WTC11 (cell line): ENCODE measurements at regions not wholly inside any gene's neighbourhood (a gene's known extent, or its start where the extent isn't known, plus 50 kb on each side); places are given as distances from the start of the nearest gene placed in this dataset.

Experiments used
- ATAC-seq: fragments of 200-7000 bp; cut with Tn5 transposase; 2 replicates; pipeline ENCODE4 v1.10.0; 2021; ENCODE audit warnings: mild to moderate bottlenecking, moderate library complexity
- CTCF ChIA-PET: fragments of 300-600 bp; sonication (Branson Sonifier 250); formaldehyde crosslinking; loops from one replicate; lab custom pipeline; 2021; ENCODE audit warnings: antibody characterized with exemption; lab: Charles Lee
- POLR2A ChIA-PET: fragments of 350-600 bp; sonication (Branson Sonifier 250); formaldehyde crosslinking; loops from one replicate; lab custom pipeline; 2021; ENCODE audit warnings: antibody characterized with exemption; lab: Charles Lee
- DNase-seq: peaks from one replicate; pipeline ENCODE4 v3.0.0; 2021; ENCODE audit warnings: low spot score
- H3K27ac Mint-ChIP-seq: 2 replicates; pipeline ENCODE4 v1.8.0; 2021; ENCODE audit warnings: mixed read lengths
- H3K27me3 Mint-ChIP-seq: 2 replicates; pipeline ENCODE4 v1.8.0; 2021; ENCODE audit warnings: low read depth, mild to moderate bottlenecking, moderate library complexity, mixed read lengths
- H3K36me3 Mint-ChIP-seq: 2 replicates; pipeline ENCODE4 v1.8.0; 2021; ENCODE audit warnings: mixed read lengths
- H3K4me1 Mint-ChIP-seq: 2 replicates; pipeline ENCODE4 v1.8.0; 2022; ENCODE audit warnings: mixed read lengths
- H3K4me3 Mint-ChIP-seq: 2 replicates; pipeline ENCODE4 v1.8.0; 2021; ENCODE audit warnings: mild to moderate bottlenecking, moderate library complexity, mixed read lengths
- H3K9me3 Mint-ChIP-seq: 2 replicates; pipeline ENCODE4 v1.8.0; 2021; ENCODE audit warnings: mixed read lengths
- ESRRA ChIP-seq: sonication (generic); formaldehyde crosslinking; IDR thresholded peaks from 2 replicates; pipeline ENCODE4 v1.8.1; 2022; ENCODE audit warnings: mild to moderate bottlenecking, missing genetic modification reagents, borderline replicate concordance
- HMGXB4 ChIP-seq: sonication (generic); formaldehyde crosslinking; IDR thresholded peaks from 2 replicates; pipeline ENCODE4 v1.8.1; 2023; ENCODE audit warnings: mild to moderate bottlenecking, moderate library complexity, missing genetic modification reagents
- JUN ChIP-seq: sonication (generic); formaldehyde crosslinking; IDR thresholded peaks from 2 replicates; pipeline ENCODE4 v1.8.0; 2023; ENCODE audit warnings: mild to moderate bottlenecking, missing genetic modification reagents
- KAT7 ChIP-seq: sonication (generic); formaldehyde crosslinking; IDR thresholded peaks from 2 replicates; pipeline ENCODE4 v1.8.1; 2023; ENCODE audit warnings: missing genetic modification reagents, mild to moderate bottlenecking, borderline replicate concordance
- MLX ChIP-seq: sonication (generic); formaldehyde crosslinking; IDR thresholded peaks from 2 replicates; pipeline ENCODE4 v1.8.1; 2023; ENCODE audit warnings: mild to moderate bottlenecking, missing genetic modification reagents, moderate library complexity
- NFE2L1 ChIP-seq: sonication (generic); formaldehyde crosslinking; IDR thresholded peaks from 2 replicates; pipeline ENCODE4 v1.8.1; 2023; ENCODE audit warnings: missing genetic modification reagents
- NFYB ChIP-seq: sonication (generic); formaldehyde crosslinking; conservative IDR thresholded peaks from 2 replicates; pipeline ENCODE4 v1.8.0; 2022; ENCODE audit warnings: low read depth, missing genetic modification reagents
- OVOL2 ChIP-seq: fragments of 250-450 bp; sonication (Bioruptor Pico); IDR thresholded peaks from 2 replicates; pipeline ENCODE4 v1.9.0; 2021; ENCODE audit warnings: mild to moderate bottlenecking, borderline replicate concordance
- RORB ChIP-seq: fragments of 250-450 bp; sonication (Bioruptor Pico); IDR thresholded peaks from 2 replicates; pipeline ENCODE4 v1.9.0; 2021; ENCODE audit warnings: mild to moderate bottlenecking
- TCF7 ChIP-seq: sonication (generic); formaldehyde crosslinking; IDR thresholded peaks from 2 replicates; pipeline ENCODE4 v1.8.0; 2022; ENCODE audit warnings: mild to moderate bottlenecking, low read depth, missing genetic modification reagents, moderate library complexity
- TP53 ChIP-seq: sonication (generic); formaldehyde crosslinking; IDR thresholded peaks from 2 replicates; pipeline ENCODE4 v1.8.1; 2023; ENCODE audit warnings: mild to moderate bottlenecking, missing genetic modification reagents
- ZNF219 ChIP-seq: sonication (generic); formaldehyde crosslinking; IDR thresholded peaks from 2 replicates; pipeline ENCODE4 v1.8.0; 2023; ENCODE audit warnings: missing genetic modification reagents, mild to moderate bottlenecking, borderline replicate concordance
- ZNF263 ChIP-seq: sonication (generic); formaldehyde crosslinking; IDR thresholded peaks from 2 replicates; pipeline ENCODE4 v1.8.1; 2022; ENCODE audit warnings: low read depth, mild to moderate bottlenecking, moderate library complexity, missing genetic modification reagents
- ZNF396 ChIP-seq: fragments of 250-450 bp; sonication (Bioruptor Pico); IDR thresholded peaks from 2 replicates; pipeline ENCODE4 v1.8.0; 2021; ENCODE audit warnings: mild to moderate bottlenecking, moderate library complexity, borderline replicate concordance
- TF ChIP-seq, protein P1 (sequence below): sonication (generic); formaldehyde crosslinking; IDR thresholded peaks from 2 replicates; pipeline ENCODE4 v1.8.1; 2023; ENCODE audit warnings: mild to moderate bottlenecking, missing genetic modification reagents, moderate library complexity
- TF ChIP-seq, protein P2 (sequence below): sonication (generic); formaldehyde crosslinking; IDR thresholded peaks from 2 replicates; pipeline ENCODE4 v1.8.1; 2023; ENCODE audit warnings: mild to moderate bottlenecking, missing genetic modification reagents, borderline replicate concordance
- TF ChIP-seq, protein P3 (sequence below): sonication (generic); formaldehyde crosslinking; IDR thresholded peaks from 2 replicates; pipeline ENCODE4 v1.8.0; 2023; ENCODE audit warnings: missing genetic modification reagents

DNA sequence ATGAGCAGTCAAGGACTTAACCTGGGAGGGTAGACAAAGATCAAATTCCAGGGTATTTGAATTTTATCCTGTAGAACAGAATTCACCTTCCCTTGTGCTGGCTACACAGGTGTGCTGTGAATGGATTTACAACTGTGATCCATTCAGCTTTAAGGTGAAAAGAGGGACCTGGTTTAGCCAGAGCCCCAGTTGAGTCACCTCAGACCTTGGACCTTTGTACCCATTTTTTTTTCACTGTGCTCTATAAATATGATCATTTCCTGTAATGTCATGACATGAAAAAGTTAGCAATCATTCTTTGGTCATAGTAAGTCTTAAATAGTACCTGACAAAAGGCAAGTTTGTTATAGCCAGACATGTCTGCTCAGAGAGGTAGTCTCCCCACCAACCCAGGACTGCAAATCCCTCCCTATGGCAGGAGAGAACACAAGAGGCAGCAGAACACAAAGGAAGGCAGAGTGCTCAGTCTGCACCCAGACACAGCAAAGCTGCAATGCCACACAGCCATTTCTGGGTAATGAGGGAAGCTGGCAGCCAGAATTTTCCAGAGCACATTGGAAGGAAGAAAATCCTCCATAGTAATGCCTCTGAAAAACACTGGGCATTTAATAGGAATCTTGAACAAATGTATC lies 77.9 kb downstream of the CXXC4 start:
- ATAC-seq: peak; percentile 86
- Mint-ChIP-seq H3K36me3 (no peaks in the 10 kb centered on the region), H3K27ac (peak overlapping the region; percentile 84; the same call in 1 of the 2 replicates), H3K4me1 (peaks cover 43% of the 10 kb centered on the region), H3K4me3 (no peak overlapping the region), H3K27me3 (no peaks in the 10 kb centered on the region), H3K9me3 (no peaks in the 10 kb centered on the region)
- DNase-seq: no peak
- CTCF ChIA-PET: interaction anchor here (0.8 kb wide), 1 partner anchor 35 kb away, joined by 3 read pairs; no protein-coding TSS in a partner anchor
- TF ChIP-seq ZNF219 (no peak), KAT7 (CRISPR knock-in tag) (no peak), NFYB (CRISPR knock-in tag) (no peak)
- POLR2A ChIA-PET: interaction anchor here (0.6 to 0.7 kb wide), 2 partner anchors 85 to 443 kb away, joined by 3 read pairs; no protein-coding TSS in a partner anchor

- POLR2A ChIA-PET: no interaction called here
- no peak for TF ChIP-seq ZNF263 (CRISPR knock-in tag)
- TF ChIP-seq RORB: no peak
- no peak for TF ChIP-seq ESRRA (CRISPR knock-in tag)
- no peak for TF ChIP-seq TP53 (CRISPR knock-in tag)
- TF ChIP-seq MLX: no peak
- no peak for TF ChIP-seq HMGXB4
- no peak for TF ChIP-seq NFE2L1
- TF ChIP-seq TCF7 (CRISPR knock-in tag): no peak
- no peak for TF ChIP-seq OVOL2 (CRISPR knock-in tag)
- TF ChIP-seq JUN (CRISPR knock-in tag): no peak
- TF ChIP-seq, protein P1, sequence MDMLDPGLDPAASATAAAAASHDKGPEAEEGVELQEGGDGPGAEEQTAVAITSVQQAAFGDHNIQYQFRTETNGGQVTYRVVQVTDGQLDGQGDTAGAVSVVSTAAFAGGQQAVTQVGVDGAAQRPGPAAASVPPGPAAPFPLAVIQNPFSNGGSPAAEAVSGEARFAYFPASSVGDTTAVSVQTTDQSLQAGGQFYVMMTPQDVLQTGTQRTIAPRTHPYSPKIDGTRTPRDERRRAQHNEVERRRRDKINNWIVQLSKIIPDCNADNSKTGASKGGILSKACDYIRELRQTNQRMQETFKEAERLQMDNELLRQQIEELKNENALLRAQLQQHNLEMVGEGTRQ (CRISPR knock-in tag): no peak
- no peak for TF ChIP-seq ZNF396 (CRISPR knock-in tag)
- TF ChIP-seq, protein P2, sequence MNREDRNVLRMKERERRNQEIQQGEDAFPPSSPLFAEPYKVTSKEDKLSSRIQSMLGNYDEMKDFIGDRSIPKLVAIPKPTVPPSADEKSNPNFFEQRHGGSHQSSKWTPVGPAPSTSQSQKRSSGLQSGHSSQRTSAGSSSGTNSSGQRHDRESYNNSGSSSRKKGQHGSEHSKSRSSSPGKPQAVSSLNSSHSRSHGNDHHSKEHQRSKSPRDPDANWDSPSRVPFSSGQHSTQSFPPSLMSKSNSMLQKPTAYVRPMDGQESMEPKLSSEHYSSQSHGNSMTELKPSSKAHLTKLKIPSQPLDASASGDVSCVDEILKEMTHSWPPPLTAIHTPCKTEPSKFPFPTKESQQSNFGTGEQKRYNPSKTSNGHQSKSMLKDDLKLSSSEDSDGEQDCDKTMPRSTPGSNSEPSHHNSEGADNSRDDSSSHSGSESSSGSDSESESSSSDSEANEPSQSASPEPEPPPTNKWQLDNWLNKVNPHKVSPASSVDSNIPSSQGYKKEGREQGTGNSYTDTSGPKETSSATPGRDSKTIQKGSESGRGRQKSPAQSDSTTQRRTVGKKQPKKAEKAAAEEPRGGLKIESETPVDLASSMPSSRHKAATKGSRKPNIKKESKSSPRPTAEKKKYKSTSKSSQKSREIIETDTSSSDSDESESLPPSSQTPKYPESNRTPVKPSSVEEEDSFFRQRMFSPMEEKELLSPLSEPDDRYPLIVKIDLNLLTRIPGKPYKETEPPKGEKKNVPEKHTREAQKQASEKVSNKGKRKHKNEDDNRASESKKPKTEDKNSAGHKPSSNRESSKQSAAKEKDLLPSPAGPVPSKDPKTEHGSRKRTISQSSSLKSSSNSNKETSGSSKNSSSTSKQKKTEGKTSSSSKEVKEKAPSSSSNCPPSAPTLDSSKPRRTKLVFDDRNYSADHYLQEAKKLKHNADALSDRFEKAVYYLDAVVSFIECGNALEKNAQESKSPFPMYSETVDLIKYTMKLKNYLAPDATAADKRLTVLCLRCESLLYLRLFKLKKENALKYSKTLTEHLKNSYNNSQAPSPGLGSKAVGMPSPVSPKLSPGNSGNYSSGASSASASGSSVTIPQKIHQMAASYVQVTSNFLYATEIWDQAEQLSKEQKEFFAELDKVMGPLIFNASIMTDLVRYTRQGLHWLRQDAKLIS: no peak
- TF ChIP-seq, protein P3, sequence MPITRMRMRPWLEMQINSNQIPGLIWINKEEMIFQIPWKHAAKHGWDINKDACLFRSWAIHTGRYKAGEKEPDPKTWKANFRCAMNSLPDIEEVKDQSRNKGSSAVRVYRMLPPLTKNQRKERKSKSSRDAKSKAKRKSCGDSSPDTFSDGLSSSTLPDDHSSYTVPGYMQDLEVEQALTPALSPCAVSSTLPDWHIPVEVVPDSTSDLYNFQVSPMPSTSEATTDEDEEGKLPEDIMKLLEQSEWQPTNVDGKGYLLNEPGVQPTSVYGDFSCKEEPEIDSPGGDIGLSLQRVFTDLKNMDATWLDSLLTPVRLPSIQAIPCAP: no peak
- Mint-ChIP-seq H3K4me1 (peaks cover 23% of the 10 kb centered on the region), H3K36me3 (no peaks in the 10 kb centered on the region), H3K4me3 (no peak overlapping the region), H3K27ac (no peak overlapping the region), H3K27me3 (no peaks in the 10 kb centered on the region), H3K9me3 (no peaks in the 10 kb centered on the region)
- ATAC-seq (no peak), DNase-seq (no peak)
- CTCF ChIA-PET: no interaction called here
Observed at GRCh38 chr4:104413487-104413886, 81.2 kb downstream of the CXXC4 start.
